Mesothelial cell of epicardium (in vitro differentiated cells): ENCODE measurements at regions not wholly inside any gene's neighbourhood (a gene's known extent, or its start where the extent isn't known, plus 50 kb on each side); places are given as distances from the start of the nearest gene placed in this dataset.

Source experiments
- DNase-seq, 2 experiments: peaks; one replicate each; pipeline ENCODE4 v3.0.0; 2021; ENCODE audit warnings: low spot score in 2 of 2; ENCODE audit not compliant: unreplicated experiment in 2 of 2
- H3K27ac Mint-ChIP-seq: 2 replicates; pipeline ENCODE4 v1.8.0; 2021; ENCODE audit warnings: mixed read lengths
- H3K27me3 Mint-ChIP-seq: 2 replicates; pipeline ENCODE4 v1.8.0; 2021; ENCODE audit warnings: low read depth, mixed read lengths
- H3K36me3 Mint-ChIP-seq: 2 replicates; pipeline ENCODE4 v1.8.0; 2021; ENCODE audit warnings: mixed read lengths
- H3K4me1 Mint-ChIP-seq: 2 replicates; pipeline ENCODE4 v1.8.0; 2021; ENCODE audit warnings: mixed read lengths
- H3K4me3 Mint-ChIP-seq: 2 replicates; pipeline ENCODE4 v1.8.0; 2021; ENCODE audit warnings: mild to moderate bottlenecking, moderate library complexity, mixed read lengths
- H3K9me3 Mint-ChIP-seq: 2 replicates; pipeline ENCODE4 v1.8.0; 2021; ENCODE audit warnings: mixed read lengths
- CTCF ChIP-seq: fragments of 200-600 bp; sonication (generic); IDR thresholded peaks from one replicate; pipeline ENCODE4 v1.5.0; 2021; ENCODE audit warnings: antibody characterized with exemption; ENCODE audit not compliant: unreplicated experiment

GRCh38 chr7:50864694-50865093, 82.0 kb upstream of the GRB10 start:
- Mint-ChIP-seq H3K4me3 (no peak overlapping the region), H3K36me3 (no peaks in the 10 kb centered on the region), H3K9me3 (no peaks in the 10 kb centered on the region), H3K4me1 (no peaks in the 10 kb centered on the region), H3K27ac (no peak overlapping the region), H3K27me3 (peaks cover 2% of the 10 kb centered on the region)
- no peak for TF ChIP-seq CTCF
- no peak for DNase-seq

GRCh38 chr7:50863053-50863452, 80.4 kb upstream of the GRB10 start:
- H3K36me3 Mint-ChIP-seq, result no peaks in the 10 kb centered on the region
- no peaks in the 10 kb centered on the region for H3K4me1 Mint-ChIP-seq
- H3K4me3 Mint-ChIP-seq, result no peak overlapping the region
- H3K27ac Mint-ChIP-seq, result no peak overlapping the region
- no peak for DNase-seq
- no peaks in the 10 kb centered on the region for H3K9me3 Mint-ChIP-seq
- peaks cover 2% of the 10 kb centered on the region for H3K27me3 Mint-ChIP-seq
- TF ChIP-seq CTCF, result no peak

GRCh38 chr7:50862302-50862701, 79.6 kb upstream of the GRB10 start:
- Mint-ChIP-seq H3K9me3 (no peaks in the 10 kb centered on the region), H3K27me3 (no peaks in the 10 kb centered on the region), H3K36me3 (no peaks in the 10 kb centered on the region), H3K27ac (no peak overlapping the region), H3K4me3 (no peak overlapping the region), H3K4me1 (no peaks in the 10 kb centered on the region)
- DNase-seq, result no peak
- TF ChIP-seq CTCF, result no peak

GRCh38 chr7:50860598-50860997, 77.9 kb upstream of the GRB10 start:
- H3K27ac Mint-ChIP-seq, result no peak overlapping the region
- H3K36me3 Mint-ChIP-seq, result no peaks in the 10 kb centered on the region
- no peaks in the 10 kb centered on the region for H3K9me3 Mint-ChIP-seq
- H3K27me3 Mint-ChIP-seq, result no peaks in the 10 kb centered on the region
- no peaks in the 10 kb centered on the region for H3K4me1 Mint-ChIP-seq
- H3K4me3 Mint-ChIP-seq, result no peak overlapping the region
- DNase-seq, result peak in 1 of 2 experiments; percentile 11
- no peak for TF ChIP-seq CTCF

GRCh38 chr7:50860174-50860573, 77.5 kb upstream of the GRB10 start:
- H3K27me3 Mint-ChIP-seq, result no peaks in the 10 kb centered on the region
- no peaks in the 10 kb centered on the region for H3K36me3 Mint-ChIP-seq
- no peak for TF ChIP-seq CTCF
- no peak overlapping the region for H3K27ac Mint-ChIP-seq
- H3K4me3 Mint-ChIP-seq, result no peak overlapping the region
- no peaks in the 10 kb centered on the region for H3K4me1 Mint-ChIP-seq
- peak in 1 of 2 experiments; percentile 22 for DNase-seq
- H3K9me3 Mint-ChIP-seq, result no peaks in the 10 kb centered on the region

GRCh38 chr7:50858528-50859245, 76.0 kb upstream of the GRB10 start:
- no peak for TF ChIP-seq CTCF
- Mint-ChIP-seq H3K4me1 (no peaks in the 10 kb centered on the region), H3K27me3 (no peaks in the 10 kb centered on the region), H3K27ac (no peak overlapping the region), H3K4me3 (no peak overlapping the region), H3K9me3 (no peaks in the 10 kb centered on the region), H3K36me3 (no peaks in the 10 kb centered on the region)
- peak in 1 of 2 experiments; percentile 5 for DNase-seq
